ENCODE measurements at regions not wholly inside any gene's neighbourhood (a gene's known extent, or its start where the extent isn't known, plus 50 kb on each side); places are given as distances from the start of the nearest gene placed in this dataset.

DNA sequence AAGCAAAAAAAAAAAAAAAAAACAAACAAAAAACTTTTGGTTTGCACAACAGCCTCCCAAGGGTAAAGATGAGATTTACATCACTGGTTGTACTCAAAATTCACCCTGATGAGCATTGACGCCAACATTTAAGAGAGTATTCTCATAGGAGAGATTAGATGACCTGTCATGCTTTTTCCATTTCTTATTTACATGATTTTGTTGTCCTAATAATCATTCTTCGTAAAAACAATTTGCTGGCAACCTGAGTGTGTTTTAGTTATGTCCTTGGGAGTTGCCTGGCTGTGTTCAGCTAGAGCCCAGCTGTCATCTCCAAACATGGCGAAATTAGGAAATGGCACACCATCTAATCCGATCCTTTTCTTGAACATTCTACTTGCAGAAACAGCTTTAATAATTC, 186.4 kb upstream of the MRPS30 start (continued):
- TF ChIP-seq, protein P1, sequence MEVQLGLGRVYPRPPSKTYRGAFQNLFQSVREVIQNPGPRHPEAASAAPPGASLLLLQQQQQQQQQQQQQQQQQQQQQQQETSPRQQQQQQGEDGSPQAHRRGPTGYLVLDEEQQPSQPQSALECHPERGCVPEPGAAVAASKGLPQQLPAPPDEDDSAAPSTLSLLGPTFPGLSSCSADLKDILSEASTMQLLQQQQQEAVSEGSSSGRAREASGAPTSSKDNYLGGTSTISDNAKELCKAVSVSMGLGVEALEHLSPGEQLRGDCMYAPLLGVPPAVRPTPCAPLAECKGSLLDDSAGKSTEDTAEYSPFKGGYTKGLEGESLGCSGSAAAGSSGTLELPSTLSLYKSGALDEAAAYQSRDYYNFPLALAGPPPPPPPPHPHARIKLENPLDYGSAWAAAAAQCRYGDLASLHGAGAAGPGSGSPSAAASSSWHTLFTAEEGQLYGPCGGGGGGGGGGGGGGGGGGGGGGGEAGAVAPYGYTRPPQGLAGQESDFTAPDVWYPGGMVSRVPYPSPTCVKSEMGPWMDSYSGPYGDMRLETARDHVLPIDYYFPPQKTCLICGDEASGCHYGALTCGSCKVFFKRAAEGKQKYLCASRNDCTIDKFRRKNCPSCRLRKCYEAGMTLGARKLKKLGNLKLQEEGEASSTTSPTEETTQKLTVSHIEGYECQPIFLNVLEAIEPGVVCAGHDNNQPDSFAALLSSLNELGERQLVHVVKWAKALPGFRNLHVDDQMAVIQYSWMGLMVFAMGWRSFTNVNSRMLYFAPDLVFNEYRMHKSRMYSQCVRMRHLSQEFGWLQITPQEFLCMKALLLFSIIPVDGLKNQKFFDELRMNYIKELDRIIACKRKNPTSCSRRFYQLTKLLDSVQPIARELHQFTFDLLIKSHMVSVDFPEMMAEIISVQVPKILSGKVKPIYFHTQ (CRISPR knock-in tag; IDR thresholded peaks at IDR 0.05), result no peak
- TF ChIP-seq JAZF1 (CRISPR knock-in tag; IDR thresholded peaks at IDR 0.05) (no peak), SMAD3 (CRISPR knock-in tag; IDR thresholded peaks at IDR 0.05; ENCODE audit: borderline replicate concordance) (no peak), ESRRA (CRISPR knock-in tag; IDR thresholded peaks at IDR 0.05; ENCODE audit: borderline replicate concordance) (no peak), NR2C2 (CRISPR knock-in tag; IDR thresholded peaks at IDR 0.05) (no peak), NR3C1 (CRISPR knock-in tag; conservative IDR thresholded peaks at IDR 0.05; ENCODE audit: low read depth) (no peak), ZNF121 (CRISPR knock-in tag; IDR thresholded peaks at IDR 0.05) (no peak)
- TF ChIP-seq, protein P2, sequence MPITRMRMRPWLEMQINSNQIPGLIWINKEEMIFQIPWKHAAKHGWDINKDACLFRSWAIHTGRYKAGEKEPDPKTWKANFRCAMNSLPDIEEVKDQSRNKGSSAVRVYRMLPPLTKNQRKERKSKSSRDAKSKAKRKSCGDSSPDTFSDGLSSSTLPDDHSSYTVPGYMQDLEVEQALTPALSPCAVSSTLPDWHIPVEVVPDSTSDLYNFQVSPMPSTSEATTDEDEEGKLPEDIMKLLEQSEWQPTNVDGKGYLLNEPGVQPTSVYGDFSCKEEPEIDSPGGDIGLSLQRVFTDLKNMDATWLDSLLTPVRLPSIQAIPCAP (CRISPR knock-in tag; IDR thresholded peaks at IDR 0.05), result no peak

DNA sequence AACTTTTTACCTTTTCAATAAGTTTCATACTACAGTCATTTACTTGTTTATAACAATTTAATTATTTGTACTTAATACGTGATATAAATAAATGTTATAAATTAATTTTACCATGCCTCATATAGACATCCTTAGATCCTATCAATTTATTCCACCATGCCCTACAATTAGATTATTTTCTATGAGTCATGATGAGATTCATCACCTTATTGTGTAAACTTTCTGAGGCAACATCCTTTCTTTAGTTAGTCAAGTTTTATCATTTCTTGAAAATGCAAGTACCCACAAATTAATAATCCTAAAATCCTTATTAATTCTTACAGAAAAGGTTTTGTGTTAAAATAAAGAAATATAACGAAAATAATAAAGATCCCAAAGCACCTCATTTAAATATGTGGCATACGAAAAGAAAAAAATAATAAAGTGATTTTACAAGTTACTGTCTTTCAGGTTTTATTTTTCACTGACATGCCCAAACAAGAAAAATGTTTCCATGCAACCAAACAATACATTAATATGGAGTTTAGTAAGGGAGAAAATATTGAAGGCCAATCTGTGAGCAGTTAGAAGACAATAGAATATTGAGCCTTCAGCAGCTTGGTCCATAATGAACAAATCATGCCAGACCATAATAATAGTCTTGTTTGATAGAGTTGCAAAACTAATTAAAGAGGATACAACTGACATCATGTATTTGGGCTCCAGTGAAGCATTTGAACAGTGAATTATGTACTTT, 188.7 kb upstream of the MRPS30 start:
- Mint-ChIP-seq H3K9me3 (no peaks in the 10 kb centered on the region), H3K36me3 (no peaks in the 10 kb centered on the region), H3K4me1 (no peaks in the 10 kb centered on the region), H3K27ac (no peak overlapping the region), H3K27me3 (ENCODE audit: low read depth) (no peaks in the 10 kb centered on the region), H3K4me3 (no peak overlapping the region)
- ATAC-seq (no peak), DNase-seq (ENCODE audit: low spot score) (no peak)
- ChIA-PET CTCF (no interaction called here), POLR2A (no interaction called here)
- TF ChIP-seq FOXP1 (CRISPR knock-in tag; IDR thresholded peaks at IDR 0.05; ENCODE audit: borderline replicate concordance) (no peak), ZNF138 (CRISPR knock-in tag; conservative IDR thresholded peaks at IDR 0.05) (no peak), ZNF317 (CRISPR knock-in tag; IDR thresholded peaks at IDR 0.05; ENCODE audit: borderline replicate concordance, low read depth) (no peak), ZNF416 (CRISPR knock-in tag; IDR thresholded peaks at IDR 0.05) (no peak), RELA (CRISPR knock-in tag; IDR thresholded peaks at IDR 0.05; ENCODE audit: borderline replicate concordance) (no peak), SMAD3 (CRISPR knock-in tag; IDR thresholded peaks at IDR 0.05; ENCODE audit: borderline replicate concordance) (no peak), JAZF1 (CRISPR knock-in tag; IDR thresholded peaks at IDR 0.05) (no peak), NR2C2 (CRISPR knock-in tag; IDR thresholded peaks at IDR 0.05) (no peak), ZBTB21 (CRISPR knock-in tag; IDR thresholded peaks at IDR 0.05; ENCODE audit: borderline replicate concordance) (no peak)
- TF ChIP-seq, protein P3, sequence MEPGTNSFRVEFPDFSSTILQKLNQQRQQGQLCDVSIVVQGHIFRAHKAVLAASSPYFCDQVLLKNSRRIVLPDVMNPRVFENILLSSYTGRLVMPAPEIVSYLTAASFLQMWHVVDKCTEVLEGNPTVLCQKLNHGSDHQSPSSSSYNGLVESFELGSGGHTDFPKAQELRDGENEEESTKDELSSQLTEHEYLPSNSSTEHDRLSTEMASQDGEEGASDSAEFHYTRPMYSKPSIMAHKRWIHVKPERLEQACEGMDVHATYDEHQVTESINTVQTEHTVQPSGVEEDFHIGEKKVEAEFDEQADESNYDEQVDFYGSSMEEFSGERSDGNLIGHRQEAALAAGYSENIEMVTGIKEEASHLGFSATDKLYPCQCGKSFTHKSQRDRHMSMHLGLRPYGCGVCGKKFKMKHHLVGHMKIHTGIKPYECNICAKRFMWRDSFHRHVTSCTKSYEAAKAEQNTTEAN (CRISPR knock-in tag; IDR thresholded peaks at IDR 0.05), result no peak
- TF ChIP-seq, protein P4, sequence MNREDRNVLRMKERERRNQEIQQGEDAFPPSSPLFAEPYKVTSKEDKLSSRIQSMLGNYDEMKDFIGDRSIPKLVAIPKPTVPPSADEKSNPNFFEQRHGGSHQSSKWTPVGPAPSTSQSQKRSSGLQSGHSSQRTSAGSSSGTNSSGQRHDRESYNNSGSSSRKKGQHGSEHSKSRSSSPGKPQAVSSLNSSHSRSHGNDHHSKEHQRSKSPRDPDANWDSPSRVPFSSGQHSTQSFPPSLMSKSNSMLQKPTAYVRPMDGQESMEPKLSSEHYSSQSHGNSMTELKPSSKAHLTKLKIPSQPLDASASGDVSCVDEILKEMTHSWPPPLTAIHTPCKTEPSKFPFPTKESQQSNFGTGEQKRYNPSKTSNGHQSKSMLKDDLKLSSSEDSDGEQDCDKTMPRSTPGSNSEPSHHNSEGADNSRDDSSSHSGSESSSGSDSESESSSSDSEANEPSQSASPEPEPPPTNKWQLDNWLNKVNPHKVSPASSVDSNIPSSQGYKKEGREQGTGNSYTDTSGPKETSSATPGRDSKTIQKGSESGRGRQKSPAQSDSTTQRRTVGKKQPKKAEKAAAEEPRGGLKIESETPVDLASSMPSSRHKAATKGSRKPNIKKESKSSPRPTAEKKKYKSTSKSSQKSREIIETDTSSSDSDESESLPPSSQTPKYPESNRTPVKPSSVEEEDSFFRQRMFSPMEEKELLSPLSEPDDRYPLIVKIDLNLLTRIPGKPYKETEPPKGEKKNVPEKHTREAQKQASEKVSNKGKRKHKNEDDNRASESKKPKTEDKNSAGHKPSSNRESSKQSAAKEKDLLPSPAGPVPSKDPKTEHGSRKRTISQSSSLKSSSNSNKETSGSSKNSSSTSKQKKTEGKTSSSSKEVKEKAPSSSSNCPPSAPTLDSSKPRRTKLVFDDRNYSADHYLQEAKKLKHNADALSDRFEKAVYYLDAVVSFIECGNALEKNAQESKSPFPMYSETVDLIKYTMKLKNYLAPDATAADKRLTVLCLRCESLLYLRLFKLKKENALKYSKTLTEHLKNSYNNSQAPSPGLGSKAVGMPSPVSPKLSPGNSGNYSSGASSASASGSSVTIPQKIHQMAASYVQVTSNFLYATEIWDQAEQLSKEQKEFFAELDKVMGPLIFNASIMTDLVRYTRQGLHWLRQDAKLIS (CRISPR knock-in tag; IDR thresholded peaks at IDR 0.05; ENCODE audit: borderline replicate concordance), result no peak
- TF ChIP-seq, protein P5, sequence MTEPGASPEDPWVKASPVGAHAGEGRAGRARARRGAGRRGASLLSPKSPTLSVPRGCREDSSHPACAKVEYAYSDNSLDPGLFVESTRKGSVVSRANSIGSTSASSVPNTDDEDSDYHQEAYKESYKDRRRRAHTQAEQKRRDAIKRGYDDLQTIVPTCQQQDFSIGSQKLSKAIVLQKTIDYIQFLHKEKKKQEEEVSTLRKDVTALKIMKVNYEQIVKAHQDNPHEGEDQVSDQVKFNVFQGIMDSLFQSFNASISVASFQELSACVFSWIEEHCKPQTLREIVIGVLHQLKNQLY (CRISPR knock-in tag; IDR thresholded peaks at IDR 0.05), result no peak
- TF ChIP-seq, protein P6, sequence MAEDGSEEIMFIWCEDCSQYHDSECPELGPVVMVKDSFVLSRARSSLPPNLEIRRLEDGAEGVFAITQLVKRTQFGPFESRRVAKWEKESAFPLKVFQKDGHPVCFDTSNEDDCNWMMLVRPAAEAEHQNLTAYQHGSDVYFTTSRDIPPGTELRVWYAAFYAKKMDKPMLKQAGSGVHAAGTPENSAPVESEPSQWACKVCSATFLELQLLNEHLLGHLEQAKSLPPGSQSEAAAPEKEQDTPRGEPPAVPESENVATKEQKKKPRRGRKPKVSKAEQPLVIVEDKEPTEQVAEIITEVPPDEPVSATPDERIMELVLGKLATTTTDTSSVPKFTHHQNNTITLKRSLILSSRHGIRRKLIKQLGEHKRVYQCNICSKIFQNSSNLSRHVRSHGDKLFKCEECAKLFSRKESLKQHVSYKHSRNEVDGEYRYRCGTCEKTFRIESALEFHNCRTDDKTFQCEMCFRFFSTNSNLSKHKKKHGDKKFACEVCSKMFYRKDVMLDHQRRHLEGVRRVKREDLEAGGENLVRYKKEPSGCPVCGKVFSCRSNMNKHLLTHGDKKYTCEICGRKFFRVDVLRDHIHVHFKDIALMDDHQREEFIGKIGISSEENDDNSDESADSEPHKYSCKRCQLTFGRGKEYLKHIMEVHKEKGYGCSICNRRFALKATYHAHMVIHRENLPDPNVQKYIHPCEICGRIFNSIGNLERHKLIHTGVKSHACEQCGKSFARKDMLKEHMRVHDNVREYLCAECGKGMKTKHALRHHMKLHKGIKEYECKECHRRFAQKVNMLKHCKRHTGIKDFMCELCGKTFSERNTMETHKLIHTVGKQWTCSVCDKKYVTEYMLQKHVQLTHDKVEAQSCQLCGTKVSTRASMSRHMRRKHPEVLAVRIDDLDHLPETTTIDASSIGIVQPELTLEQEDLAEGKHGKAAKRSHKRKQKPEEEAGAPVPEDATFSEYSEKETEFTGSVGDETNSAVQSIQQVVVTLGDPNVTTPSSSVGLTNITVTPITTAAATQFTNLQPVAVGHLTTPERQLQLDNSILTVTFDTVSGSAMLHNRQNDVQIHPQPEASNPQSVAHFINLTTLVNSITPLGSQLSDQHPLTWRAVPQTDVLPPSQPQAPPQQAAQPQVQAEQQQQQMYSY (CRISPR knock-in tag; IDR thresholded peaks at IDR 0.05), result no peak
- TF ChIP-seq, protein P7, sequence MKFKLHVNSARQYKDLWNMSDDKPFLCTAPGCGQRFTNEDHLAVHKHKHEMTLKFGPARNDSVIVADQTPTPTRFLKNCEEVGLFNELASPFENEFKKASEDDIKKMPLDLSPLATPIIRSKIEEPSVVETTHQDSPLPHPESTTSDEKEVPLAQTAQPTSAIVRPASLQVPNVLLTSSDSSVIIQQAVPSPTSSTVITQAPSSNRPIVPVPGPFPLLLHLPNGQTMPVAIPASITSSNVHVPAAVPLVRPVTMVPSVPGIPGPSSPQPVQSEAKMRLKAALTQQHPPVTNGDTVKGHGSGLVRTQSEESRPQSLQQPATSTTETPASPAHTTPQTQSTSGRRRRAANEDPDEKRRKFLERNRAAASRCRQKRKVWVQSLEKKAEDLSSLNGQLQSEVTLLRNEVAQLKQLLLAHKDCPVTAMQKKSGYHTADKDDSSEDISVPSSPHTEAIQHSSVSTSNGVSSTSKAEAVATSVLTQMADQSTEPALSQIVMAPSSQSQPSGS (CRISPR knock-in tag; IDR thresholded peaks at IDR 0.05; ENCODE audit: borderline replicate concordance, low read depth), result no peak
- TF ChIP-seq, protein P8, sequence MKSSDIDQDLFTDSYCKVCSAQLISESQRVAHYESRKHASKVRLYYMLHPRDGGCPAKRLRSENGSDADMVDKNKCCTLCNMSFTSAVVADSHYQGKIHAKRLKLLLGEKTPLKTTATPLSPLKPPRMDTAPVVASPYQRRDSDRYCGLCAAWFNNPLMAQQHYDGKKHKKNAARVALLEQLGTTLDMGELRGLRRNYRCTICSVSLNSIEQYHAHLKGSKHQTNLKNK (CRISPR knock-in tag; IDR thresholded peaks at IDR 0.05), result no peak
